Breast epithelium (tissue), 3 donors: ENCODE measurements at regions not wholly inside any gene's neighbourhood (a gene's known extent, or its start where the extent isn't known, plus 50 kb on each side); places are given as distances from the start of the nearest gene placed in this dataset.

Experiments
- CTCF ChIP-seq, 3 donors: fragments of 450-650 bp; IDR thresholded peaks; one replicate each; pipeline ENCODE4 v1.5.1; 2016 to 2017; ENCODE audit warnings: antibody characterized with exemption in 3 of 3, mild to moderate bottlenecking in 3 of 3, moderate library complexity in 3 of 3
- POLR2A ChIP-seq: fragments of 450-650 bp; IDR thresholded peaks from one replicate; pipeline ENCODE4 v1.6.1; 2016; ENCODE audit warnings: antibody characterized with exemption, mild to moderate bottlenecking, moderate library complexity
- POLR2AphosphoS5 ChIP-seq, 3 donors: sonication (generic); formaldehyde crosslinking; IDR thresholded peaks; one replicate each; pipeline ENCODE4 v1.6.1; 2017; ENCODE audit warnings: antibody characterized with exemption in 3 of 3

GRCh38 chr3:96225494-96225893, 588.9 kb upstream of the EPHA6 start:
- TF ChIP-seq CTCF (IDR thresholded peaks at IDR 0.05), result no peak
- no peak for TF ChIP-seq POLR2A
- TF ChIP-seq POLR2AphosphoS5 (IDR thresholded peaks at IDR 0.05), result no peak
